Activated gamma-delta T cell treated with Interleukin-2 at 50 U/mL for 16 hours (primary cell): ENCODE measurements at regions not wholly inside any gene's neighbourhood (a gene's known extent, or its start where the extent isn't known, plus 50 kb on each side); places are given as distances from the start of the nearest gene placed in this dataset.

Source experiments
- DNase-seq: peaks from one replicate; pipeline ENCODE4 v3.0.0-alpha.2; 2020

GRCh38 chr12:111310076-111310870, 58.6 kb downstream of the PHETA1 start:
- no peak for DNase-seq

GRCh38 chr12:111309584-111309983, 59.3 kb downstream of the PHETA1 start:
- no peak for DNase-seq

GRCh38 chr12:111308473-111308872, 60.4 kb downstream of the PHETA1 start:
- DNase-seq = no peak

GRCh38 chr12:111304642-111305071, 64.2 kb downstream of the PHETA1 start:
- DNase-seq = no peak

- DNase-seq = no peak
These were observed 65.4 kb downstream of the PHETA1 start for GRCh38 chr12:111303531-111303930.

- DNase-seq = peak; percentile 42
These were observed 70.1 kb downstream of the PHETA1 start for GRCh38 chr12:111298582-111299436.

- no peak for DNase-seq
These were observed 71.0 kb downstream of the PHETA1 start for GRCh38 chr12:111297703-111298426.

GRCh38 chr12:111296906-111297463, 71.9 kb downstream of the PHETA1 start:
- no peak for DNase-seq

GRCh38 chr12:111295176-111295575, 73.7 kb downstream of the PHETA1 start:
- no peak for DNase-seq

GRCh38 chr12:111293266-111294009, 75.5 kb downstream of the PHETA1 start:
- no peak for DNase-seq

- DNase-seq = no peak
These were observed 77.5 kb downstream of the PHETA1 start for GRCh38 chr12:111291357-111291756.

GRCh38 chr12:111288771-111289170, 80.1 kb downstream of the PHETA1 start:
- no peak for DNase-seq

GRCh38 chr12:111287125-111287900, 81.6 kb downstream of the PHETA1 start:
- DNase-seq = no peak

- no peak for DNase-seq
These were observed 83.7 kb downstream of the PHETA1 start for GRCh38 chr12:111285200-111285599.

GRCh38 chr12:111284709-111285108, 84.2 kb downstream of the PHETA1 start:
- no peak for DNase-seq

GRCh38 chr12:111283966-111284365, 84.9 kb downstream of the PHETA1 start:
- no peak for DNase-seq

- no peak for DNase-seq
These were observed 85.4 kb downstream of the PHETA1 start for GRCh38 chr12:111283521-111283920.

GRCh38 chr12:111277570-111277969, 91.3 kb downstream of the PHETA1 start:
- no peak for DNase-seq

GRCh38 chr12:111276146-111276545, 92.7 kb downstream of the PHETA1 start:
- DNase-seq = no peak

GRCh38 chr12:111275308-111275707, 93.6 kb downstream of the PHETA1 start:
- DNase-seq = no peak

GRCh38 chr12:111274777-111275176, 94.1 kb downstream of the PHETA1 start:
- no peak for DNase-seq
